NCI-H128 (cell line): ENCODE measurements at regions not wholly inside any gene's neighbourhood (a gene's known extent, or its start where the extent isn't known, plus 50 kb on each side); places are given as distances from the start of the nearest gene placed in this dataset.
"Not testable (repeated sequence)": the region's sequence is repeated elsewhere in the genome, so short reads cannot be mapped to it uniquely, and the experiment has no call there.

Experiments
- DNase-seq: peaks from one replicate; lab custom pipeline; 2025; ENCODE audit not compliant: unreplicated experiment; lab: John Stamatoyannopoulos, UW

DNA sequence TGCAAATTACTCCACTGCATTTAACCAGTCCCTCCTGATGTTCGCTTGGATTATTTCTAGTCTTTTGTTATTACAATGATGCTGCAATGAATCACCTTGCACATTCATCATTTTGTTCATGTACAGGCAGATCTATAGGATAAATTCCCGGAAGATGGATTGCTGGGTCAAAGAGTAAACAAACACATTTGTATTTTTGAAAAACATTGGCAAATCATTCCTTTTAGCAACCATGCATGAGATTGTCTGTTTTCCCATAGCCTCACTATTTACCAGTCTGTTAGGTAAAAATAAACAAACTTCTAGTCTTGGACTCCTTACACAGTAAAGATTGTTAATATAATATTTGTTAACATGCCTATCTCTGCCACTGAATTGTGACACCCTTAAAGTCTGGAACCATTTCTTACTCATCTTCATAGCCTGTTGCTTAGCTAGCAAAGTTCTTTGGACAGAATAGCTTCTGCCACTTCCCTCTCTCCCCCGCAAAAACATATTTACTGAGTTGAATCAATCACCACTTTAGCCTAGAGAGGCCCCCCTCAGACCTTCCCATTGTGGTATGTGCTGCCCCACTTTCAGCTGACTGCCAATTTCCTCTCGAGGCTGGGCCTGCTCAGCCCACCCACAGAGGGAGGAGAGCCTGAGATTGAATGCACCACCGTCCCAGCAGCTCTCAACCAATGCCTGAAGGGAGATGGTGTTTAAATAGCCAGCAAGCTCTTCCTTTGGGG, 108.4 kb upstream of the ATXN3L start:
- DNase-seq: peak; percentile 3

DNA sequence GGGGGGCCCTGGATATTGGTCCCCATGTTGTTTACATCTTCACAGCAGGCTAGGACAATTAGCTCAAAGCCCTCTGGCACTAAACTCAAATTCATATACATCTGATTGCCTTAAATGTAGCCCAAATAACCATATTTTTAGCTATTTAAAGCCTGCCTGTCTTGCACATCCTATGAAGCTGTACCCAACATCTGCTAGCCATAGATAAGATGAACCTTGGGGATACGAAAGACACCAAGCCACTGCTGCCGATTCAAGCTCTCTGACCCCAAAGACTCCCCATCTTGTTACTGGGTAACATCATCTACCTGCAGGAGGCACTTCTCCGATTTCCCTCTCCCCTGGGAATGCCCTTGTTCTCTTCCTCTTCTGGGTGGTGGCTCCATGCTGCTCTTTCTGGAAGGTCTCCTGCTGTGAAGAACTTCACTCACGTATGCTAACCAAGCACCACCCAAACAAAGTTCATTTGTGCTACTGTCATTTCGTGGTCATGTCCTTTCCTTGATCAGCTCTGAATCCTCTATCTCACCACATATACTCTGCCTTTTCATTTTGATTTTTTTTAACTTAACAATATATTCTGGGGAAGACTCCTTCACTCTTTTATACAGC, 107.7 kb upstream of the ATXN3L start:
- DNase-seq: no peak

DNA sequence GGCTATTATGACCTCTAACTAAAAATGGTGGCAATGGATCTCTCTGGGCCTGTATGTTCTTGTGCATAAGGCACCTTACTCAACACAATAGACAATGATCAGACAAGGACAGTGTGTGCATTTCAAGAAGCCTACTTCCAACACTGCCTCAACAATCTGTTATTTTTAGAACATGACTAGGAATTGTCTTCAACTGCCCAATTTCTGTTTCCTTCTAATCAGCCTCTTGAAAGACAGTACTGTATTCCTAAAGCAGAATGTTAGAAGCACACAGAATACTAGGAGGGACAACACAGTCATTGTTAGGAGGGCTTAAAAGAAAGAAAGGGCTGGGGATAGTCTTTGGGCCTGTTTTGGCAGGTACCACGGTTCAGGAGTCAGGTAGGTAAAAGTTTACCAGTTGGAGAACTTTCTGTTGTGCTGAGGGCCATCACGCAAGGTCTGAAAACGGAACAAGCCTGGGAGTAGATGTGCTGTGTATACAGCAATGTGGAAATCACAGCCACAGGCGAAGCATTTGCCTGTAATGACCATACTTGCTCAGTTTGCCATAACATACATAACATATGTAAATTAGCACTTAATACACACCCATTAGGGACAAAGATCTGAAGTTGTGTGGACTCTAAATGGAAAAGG, 100.8 kb upstream of the ATXN3L start:
- no peak for DNase-seq

DNA sequence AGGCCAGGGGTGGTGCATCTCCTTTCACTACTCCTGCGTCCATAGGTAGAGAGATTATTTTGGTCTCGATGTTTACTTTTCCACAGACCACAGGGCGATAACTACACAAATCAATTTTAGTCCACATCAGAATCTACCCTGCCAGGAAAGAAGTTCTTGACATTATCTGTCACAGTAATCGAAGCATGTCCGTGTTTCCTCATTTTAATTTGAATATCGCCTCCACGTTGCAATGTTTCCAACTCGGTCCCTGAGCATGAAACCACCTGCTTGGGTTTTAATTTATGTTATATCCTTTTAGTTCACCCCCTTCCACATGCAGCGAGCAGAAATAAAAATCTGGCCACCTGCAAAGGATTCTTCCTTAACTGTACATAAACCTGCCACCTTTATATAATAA, 100.1 kb upstream of the ATXN3L start:
- DNase-seq: no peak

DNA sequence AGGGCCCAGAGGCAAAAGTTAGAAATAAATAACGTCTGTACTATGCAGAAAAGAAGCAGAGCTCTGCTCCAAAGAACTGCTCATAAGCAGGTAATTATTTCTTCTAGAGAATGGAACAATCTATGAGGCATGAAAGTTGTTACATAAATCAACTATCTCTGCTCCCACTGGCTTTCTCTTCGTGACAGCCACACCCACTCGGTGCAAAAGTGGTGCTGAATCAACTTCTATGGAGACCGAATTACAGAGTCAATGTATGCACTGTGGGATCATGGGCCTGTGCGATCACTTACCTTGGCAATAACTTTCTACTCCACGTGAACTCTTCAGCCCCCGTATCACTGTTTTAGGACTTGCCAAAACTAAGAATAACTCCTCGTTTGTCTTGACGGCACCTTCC, 99.4 kb upstream of the ATXN3L start:
- DNase-seq: no peak

DNA sequence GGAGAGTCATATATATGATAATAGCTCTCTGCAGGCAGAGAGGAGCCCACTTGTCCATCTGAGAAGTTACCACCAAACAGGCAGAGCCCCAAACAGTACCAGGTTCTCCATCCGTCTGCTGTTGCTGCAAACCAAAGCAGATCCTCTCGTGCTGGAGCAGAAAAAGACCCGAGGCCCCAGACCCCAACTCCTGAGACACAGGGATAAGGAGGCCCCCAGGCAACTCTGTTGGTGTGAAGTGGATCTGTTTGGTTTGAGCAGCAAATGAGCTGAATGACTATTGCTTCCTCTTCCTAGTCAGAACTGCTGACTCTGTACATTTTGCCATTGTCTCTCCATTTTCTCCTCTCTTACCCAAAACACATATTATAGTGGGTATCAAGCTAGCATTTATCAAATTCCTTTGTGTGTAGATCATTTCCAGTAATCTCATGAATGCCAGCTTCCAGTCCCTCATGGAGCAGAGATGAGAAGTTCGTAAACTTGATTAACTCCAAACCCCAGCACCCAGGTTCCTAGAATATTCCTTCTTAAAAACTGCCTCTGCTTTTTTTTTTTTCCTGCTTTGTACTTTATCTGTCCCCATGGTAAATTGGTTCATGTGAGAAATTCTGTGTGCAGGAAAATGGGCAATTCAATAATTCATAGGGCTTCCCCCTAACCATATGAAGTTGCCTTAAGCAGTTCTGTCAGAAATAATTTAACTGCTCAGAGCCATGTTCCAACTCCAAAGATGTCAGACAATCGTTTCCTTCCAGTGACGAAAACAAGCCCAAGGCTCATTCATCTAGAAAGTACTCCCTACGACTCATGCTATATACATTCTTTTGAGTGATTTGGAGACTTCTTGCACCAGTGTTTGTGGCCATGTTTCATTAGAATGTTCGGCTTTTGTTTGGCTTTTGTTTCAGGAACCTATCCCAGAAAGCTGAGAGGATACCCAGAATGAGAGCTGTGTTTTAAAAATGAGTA, 98.6 kb upstream of the ATXN3L start:
- DNase-seq: no peak

DNA sequence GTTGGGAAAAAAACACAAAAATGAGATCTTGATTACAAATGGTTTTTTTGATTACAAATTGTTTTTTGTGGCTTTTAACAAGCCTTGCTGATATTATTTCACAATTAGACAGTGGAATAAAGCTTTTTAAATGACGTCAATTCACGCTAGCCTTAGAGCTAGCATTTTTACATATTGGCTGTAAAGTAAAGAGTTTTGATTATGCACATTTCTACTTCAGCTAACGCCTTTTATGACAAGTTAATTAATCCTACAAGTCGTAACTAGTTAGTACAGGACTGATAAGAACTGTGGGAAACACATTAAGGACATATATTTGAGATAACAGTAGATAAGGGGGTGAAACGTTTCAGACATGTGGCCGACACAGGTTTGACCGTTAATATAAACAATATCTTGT, 95.7 kb upstream of the ATXN3L start:
- DNase-seq: no peak

DNA sequence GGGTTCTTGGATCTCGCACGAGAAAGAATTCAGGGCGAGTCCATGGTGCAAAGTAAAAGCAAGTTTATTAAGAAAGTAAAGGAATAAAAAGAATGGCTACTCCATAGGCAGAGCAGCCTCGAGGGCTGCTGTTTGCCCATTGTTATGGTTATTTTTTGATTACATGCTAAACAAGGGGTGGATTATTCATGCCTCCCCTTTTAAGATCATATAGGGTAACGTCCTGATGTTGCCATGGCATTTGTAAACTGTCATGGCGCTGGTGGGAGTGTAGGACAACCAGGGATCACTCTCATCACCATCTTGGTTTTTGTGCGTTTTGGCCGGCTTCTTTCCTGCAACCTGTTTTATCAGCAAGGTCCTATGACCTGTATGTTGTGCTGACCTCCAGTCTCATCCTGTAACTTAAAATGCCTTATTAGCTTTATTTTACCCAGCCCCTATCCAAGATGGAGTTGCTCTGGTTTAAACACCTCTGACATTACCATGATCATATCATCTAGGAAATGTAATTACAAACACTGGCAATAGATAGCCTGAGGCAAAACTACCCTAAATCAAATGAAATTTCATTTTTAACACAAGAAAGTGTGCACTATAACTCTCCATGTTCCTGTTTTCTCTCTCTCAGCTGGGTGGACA, 94.3 kb upstream of the ATXN3L start:
- DNase-seq: no peak

DNA sequence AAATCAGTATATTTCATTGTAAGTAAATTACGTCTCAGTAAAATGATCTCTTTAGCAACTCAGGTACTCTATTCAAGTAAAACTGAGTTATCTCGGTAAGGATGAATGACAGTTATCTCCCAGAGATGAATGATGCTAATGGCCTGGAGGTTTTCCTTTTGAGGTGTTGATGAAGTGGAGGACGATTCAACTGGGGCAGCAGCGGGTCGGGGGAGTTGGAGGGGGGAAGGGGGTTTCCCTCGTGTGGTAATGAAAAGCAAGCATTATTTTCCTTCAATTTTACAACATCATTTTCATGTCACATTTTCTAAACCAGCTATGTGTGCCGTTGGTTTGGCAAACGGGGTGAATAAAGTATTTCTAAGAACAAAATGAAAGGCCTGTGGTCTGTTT, 92.4 kb upstream of the ATXN3L start:
- DNase-seq: no peak

DNA sequence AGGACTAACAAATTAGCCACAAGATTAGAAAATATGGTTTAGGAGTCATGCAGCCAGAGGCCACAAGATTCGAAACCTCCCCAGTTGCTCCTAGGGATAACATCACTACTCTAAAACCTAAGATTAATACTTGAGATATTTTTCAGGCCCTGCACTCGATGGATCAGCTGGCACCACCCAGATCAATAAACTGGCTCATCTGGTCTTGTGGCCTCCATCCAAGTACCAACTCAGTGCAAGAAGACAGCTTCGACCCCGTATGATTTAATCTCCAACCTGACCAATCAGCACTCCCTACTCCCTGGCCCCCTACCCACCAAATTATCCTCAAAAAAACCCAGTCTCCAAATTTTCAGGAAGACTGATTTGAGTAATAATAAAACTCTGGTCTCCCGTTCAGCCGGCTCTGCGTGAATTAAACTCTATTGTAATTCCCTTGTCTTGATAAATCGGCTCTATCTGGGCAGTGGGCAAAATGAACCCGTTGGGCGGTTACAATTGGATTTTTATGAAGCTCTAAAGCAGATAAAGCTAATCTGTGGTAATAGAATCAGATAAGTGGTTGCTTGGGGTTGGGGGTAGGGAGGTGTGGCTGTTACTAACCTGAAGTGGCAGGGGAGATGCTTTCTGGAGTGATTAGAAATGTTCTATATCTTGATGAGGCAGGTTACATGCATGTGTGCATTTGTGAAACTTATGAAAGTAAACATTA, 91.8 kb upstream of the ATXN3L start:
- no peak for DNase-seq

DNA sequence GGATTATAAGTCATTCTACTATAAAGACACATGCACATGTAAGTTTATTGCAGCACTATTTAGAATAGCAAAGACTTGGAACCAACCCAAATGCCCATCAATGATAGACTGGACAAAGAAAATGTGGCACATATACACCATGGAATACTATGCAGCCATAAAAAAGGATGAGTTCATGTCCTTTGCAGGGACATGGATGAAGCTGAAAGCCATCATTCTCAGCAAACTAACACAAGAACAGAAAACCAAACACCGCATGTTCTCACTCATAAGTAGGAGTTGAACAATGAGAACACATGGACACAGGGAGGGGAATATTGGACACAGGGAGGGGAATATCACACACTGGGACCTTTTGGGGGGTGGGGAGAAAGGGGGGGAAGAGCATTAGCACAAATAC, 88.7 kb upstream of the ATXN3L start:
- not testable (repeated sequence) for DNase-seq

DNA sequence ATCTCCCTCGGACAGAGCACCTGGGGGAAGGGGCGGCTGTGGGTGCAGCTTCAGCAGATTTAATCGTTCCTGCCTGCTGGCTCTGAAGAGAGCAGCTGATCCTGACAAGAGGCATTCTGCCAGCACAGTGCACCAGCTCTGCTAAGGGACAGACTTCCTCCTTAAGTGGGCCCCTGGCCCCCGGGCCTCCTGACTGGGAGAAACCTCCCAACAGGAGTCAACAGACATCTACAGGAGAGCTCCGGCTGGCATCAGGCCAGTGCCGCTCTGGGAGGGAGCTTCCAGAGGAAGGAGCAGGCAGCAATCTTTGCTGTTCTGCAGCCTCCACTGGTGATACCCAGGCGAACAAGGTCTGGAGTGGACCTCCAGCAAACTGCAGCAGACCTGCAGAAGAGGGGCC, 84.9 kb upstream of the ATXN3L start:
- DNase-seq: not testable (repeated sequence)

DNA sequence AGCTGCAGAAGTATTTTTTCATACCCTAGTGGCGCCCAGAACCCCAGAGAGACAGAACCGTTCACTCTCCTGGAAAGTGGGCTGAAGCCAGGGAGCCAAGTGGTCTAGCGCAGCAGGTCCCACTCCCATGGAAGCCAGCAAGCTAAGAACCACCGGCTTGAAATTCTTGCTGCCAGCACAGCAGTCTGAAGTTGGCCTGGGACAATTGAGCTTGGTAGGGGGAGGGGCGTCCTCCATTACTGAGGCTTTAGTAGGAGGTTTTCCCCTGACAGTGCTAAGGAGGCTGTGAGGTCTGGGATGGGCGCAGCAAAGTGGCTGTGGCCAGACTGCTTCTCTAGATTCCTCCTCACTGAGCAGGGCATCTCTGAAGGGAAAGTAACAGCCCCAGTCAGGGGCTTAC, 84.5 kb upstream of the ATXN3L start:
- no peak for DNase-seq

DNA sequence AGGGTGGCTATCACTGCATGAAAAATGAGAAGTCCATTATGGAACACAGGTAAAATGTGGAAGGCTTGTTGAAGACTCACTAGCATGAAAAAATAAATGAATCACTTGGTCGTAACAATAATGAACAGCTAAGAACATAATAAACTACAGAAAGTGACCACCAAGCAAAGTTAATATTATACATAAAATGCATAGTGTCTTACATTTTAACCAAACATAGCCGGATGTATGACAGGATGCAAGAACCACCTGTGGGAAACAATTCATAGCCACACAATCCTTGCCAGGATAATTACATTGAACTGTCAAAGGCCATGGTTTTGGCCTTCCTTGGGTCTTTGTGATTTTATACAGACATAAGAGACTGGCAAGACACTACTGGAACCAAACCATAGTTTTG, 81.9 kb upstream of the ATXN3L start:
- no peak for DNase-seq

DNA sequence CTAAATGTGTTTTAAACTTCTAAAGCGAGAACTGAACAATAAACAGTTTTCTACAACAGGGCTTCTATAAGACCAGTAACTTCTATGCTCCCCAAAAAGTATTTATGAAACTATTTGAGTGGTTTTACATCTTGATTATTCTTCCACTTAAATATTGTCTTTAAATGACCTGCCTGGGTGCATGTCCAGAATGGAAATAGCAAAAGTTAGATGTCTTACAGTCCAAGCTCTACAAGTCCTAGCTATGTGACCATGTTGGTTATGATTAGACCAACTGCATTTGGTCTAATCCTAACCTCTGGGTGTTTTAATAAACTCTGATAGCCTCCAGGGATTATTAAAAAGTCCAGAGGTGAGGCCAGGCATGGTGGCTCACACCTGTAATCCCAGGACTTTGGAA, 79.0 kb upstream of the ATXN3L start:
- DNase-seq: no peak

DNA sequence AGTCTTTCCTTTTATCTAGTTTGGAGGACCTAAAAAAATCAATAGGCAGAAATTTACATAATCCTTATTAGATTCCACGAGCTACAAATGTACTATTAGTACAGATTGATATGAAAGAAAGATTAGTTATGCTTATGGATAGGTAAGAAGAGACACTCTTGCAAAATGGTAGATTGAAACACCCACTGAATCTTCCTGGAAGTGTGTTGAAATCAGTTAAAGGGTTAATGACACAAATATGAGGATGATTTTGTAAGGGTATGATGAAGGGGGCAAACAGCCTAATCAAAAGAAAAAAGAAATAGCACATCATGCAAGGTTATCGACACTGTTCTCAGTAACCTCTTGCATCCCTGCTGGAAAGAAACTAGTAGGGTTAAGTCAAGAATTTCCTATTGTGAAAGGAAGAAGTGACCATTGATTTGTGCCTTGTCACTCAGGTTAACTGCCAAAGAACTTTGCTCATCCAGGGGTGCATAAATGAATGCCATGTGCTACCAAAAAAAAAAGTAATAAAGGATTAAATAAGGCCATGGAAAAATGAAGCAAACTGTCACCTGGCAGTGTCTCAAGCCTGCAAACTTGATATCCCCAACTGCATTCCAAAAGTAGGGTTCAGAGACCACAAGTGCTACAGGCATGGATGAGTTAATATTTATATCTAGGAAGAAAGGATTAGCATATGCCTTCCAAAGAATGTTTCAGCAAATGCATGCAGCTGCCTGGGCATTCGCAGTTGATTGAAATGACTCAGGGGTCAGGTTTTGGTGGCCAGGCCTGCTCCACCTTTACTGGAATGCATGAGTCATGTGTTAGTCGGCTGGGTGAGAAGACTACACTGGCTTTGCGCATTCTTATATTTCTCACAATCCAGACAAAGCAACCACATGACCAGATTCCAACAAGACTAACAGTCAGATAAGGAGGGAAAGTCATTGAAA, 78.3 kb upstream of the ATXN3L start:
- DNase-seq: no peak

DNA sequence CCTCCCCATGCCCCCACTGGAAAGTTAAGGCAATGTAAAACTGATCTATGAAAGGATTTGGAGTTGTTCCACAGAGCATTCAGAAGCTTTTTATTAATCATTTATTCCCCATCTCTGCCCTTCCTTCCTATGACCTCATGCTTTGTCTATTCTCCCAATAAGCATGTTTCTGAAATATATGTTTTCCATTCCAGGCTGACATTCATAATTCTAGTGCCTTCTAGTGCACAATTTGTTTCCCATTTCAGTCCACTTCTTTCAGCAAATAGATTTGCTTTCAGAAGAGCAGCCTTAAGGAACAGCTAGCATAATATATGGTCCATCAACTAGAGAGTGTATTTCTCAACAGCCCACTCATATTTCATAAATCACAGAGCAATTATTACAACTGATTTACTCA, 77.1 kb upstream of the ATXN3L start:
- DNase-seq: no peak

DNA sequence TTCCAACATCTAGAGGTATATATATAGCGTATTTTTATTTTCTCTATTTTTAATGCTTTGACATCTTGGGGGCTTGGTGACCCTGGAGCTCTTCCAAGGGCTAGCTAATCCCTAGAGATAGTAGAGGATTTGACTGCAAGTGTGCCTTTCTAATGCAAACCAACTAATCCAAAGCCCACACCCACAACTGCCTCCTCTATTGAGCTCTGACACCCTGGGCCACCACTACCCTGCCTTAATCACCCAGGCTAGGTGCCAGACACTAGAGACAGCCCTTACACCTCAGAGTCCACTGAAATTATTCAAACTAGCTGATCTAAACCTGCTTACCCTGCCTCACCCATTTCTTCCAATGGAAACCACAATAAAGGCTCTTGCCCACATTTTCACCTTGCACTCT, 69.6 kb upstream of the ATXN3L start:
- no peak for DNase-seq
